RKO (cell line): ENCODE measurements at regions not wholly inside any gene's neighbourhood (a gene's known extent, or its start where the extent isn't known, plus 50 kb on each side); places are given as distances from the start of the nearest gene placed in this dataset.
A peak's percentile ranks its signal among the peaks of the same experiment; 100 is the strongest.
"Not testable (repeated sequence)": the region's sequence is repeated elsewhere in the genome, so short reads cannot be mapped to it uniquely, and the experiment has no call there.

ENCODE experiments used
- DNase-seq: peaks from one replicate; pipeline ENCODE4 v3.0.0-alpha.2; 2016; ENCODE audit warnings: low spot score

DNA sequence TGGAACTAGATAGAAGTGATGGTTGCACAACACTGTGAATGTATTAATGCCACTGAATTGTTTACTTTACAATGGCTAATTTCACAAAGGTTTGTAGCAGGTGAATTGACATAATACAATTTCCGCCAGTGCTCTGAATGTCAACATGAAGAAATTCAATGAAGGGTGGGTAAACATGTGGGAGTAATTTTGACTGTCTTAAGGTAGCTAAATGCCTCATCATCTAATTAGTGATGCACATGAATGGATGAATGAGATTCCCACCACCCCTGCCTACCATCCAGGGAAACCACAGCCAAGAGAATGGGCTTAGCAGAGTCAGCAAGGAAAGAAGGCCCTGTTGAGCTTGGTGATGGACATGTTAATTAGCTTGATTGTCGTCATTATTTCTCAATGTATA, 275.3 kb downstream of the ALDH8A1 start:
- DNase-seq = no peak

DNA sequence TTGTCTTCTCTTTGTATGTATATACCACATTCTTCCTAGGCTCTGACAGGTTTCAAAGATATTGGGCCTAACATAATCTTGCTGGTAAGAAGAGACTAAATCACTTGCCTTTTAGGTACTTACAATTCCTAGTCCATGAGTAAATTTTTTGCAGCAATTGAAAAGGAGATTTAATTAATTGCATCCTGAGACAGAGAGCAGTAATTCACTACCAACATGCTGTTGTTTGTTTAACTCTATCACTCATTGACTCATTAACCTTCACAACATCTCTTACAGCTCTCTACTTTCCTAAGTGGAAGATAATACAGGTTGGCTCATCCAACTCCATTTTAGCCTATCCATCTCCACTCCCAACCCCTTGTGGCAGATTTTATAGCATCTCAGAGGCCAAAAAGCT, 280.4 kb downstream of the ALDH8A1 start:
- no peak for DNase-seq

GRCh38 chr6:134667111-134667510, 282.8 kb downstream of the ALDH8A1 start:
- no peak for DNase-seq

DNA sequence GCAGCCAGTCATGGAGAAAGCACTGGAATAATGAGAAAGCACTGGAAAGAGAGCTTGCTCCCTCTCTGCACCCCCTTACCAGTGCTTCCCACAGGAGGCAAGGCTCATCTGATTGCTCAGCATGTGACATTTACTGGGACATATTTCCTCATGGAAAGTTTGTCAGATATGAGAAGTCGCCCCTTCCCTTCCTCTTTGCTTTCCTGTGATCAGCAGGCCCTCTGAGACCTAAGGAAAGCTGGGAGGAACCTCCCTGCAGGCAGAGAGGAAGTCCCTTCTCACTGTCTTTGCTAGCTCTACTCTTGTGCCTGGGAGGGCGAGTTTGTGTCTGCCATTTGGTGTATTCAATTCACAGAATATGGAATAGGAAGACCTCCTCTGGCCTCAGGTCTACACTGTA, 283.8 kb downstream of the ALDH8A1 start:
- DNase-seq = no peak

GRCh38 chr6:134665029-134665723, 284.7 kb downstream of the ALDH8A1 start:
- DNase-seq = no peak

DNA sequence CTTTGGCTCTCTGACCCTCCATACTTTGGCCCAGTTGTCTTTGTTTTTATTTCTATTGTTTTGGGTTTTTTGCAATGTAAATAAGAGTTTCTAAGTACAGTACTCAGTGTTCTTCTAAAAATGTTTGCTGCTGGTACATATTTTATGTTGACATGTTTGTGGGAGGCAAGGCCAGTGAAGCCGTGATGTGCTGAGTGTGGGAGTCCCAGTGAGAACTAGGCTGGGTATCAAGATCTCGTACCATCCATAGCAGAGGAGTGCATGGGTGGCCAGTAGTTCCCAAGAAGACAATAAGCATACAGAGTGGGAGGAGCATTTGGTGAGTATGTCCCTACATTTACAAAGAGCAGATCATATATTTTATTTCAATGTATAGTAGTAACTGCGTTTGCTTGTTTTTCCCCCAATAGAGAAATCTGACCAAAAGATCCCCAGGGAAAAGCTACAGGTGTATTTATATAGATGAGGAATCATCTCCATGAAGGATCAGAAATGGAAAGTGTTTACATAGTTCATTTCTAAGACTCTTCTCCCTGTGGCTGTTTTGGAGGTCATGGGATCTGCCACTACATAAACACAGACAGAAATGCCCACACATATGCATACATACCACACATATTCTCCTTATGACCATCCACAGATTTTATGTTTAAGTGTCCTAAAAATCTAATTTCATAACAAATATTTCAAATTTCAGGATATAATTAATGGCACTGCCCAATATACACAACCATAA, 285.9 kb downstream of the ALDH8A1 start:
- no peak for DNase-seq

DNA sequence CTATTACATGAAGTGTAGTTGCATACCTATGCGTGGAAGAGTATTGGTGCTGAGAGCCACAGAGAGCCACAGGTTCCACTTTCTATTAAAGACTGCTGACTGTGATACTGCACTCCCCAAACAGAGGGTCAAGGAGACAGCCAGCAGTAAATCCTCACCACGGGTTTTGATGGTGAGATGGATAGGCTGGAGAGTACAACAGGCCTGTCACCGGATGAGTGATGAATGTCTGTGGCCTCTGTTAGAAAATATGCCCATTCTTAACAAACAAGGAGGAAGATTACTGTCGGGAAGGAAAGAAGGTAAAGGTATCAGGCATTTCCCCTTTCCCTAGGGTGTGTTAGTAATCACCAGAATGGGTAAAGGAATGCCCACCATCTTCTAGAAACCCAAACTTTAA, 286.5 kb downstream of the ALDH8A1 start:
- DNase-seq = no peak

- DNase-seq = no peak
Measured at GRCh38 chr6:134662077-134662700, 287.7 kb downstream of the ALDH8A1 start.

- DNase-seq = not testable (repeated sequence)
Measured at GRCh38 chr6:134659885-134660284, 290.0 kb downstream of the ALDH8A1 start.

DNA sequence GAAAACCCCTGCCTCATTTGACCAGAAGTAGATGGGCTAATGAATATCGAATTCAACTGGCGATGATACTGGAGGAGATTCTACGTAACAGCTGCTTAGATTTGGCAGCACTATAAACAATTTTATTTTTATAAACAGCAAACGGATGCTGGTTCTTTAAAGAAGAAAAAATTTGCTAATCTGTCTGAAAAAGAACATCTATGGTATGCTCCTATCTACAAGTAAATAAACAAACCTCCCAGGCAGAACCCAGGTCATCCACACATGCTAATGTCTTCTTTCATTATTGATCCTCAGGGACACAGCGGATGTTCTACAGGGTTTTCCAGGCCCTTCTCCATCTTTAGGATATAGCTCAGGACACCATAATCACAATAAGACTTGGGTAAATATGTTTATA, 291.3 kb downstream of the ALDH8A1 start:
- DNase-seq = no peak

GRCh38 chr6:134657751-134658527, 292.0 kb downstream of the ALDH8A1 start:
- DNase-seq = no peak

DNA sequence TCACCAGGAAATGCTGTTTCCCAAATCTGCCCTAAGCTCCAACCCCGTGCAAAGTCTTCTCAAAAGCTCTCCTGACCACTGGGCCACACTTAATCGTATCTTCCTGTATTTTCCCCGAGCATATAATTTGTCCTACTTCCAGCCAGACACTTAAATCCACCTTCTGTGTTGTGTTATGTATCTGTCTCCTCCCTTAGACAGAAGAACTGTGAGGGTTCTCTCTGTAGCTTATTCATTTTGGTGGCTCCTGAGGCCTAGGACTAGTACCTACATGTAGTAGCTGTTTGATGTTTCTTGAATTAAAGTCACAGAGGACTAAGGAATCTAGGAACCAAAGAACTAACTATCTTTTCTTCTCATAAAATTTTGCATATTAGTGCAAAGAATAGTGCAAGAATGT, 292.6 kb downstream of the ALDH8A1 start:
- no peak for DNase-seq

GRCh38 chr6:134654751-134655150, 295.1 kb downstream of the ALDH8A1 start:
- DNase-seq = no peak

- DNase-seq = no peak
Measured at GRCh38 chr6:134651519-134651918, 298.4 kb downstream of the ALDH8A1 start.

GRCh38 chr6:134647861-134648260, 302.0 kb downstream of the ALDH8A1 start:
- DNase-seq = no peak

DNA sequence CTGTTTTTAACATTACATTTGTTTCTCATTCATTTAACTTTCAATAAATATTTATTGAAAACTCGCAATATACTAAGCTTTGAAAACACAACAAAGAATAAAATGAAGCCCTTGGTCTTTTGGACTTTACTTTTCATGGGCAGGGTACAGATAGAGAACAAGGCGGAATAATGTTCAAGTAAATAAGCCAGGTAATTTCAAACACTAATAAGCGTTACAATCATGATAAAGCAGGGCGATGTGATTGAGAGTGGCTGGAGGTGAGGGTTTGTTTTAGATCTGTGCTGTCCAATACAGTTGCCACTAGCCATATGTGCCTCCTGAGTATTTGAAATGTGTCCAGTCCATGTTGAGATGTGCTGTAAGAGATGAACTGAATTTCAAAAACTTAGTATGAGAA, 307.1 kb downstream of the ALDH8A1 start:
- no peak for DNase-seq

- DNase-seq = no peak
Measured at GRCh38 chr6:134642279-134642678, 307.6 kb downstream of the ALDH8A1 start.

DNA sequence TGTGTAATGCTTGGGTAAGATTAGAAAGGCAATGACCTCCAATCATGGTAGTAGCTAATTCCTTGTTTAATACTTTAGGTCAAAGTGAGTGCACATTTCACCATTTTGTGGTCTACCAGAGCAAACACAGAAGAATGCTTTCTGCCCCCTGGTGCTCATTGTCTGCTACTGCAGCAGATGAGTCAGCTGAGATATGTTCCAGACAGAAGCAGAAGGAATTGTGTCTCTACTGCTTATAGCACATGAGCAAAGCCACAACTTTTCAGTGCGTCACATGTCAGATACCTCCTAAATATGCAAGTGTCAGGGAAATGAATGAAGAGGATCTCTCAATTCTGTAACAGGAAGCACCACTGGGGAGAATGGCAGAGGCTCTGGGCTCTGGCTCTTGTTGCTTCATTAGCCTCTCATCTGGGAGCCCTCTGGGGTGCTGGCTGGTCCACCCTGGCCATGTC, 308.9 kb downstream of the ALDH8A1 start:
- peak; percentile 79 for DNase-seq

GRCh38 chr6:134640229-134640628, 309.7 kb downstream of the ALDH8A1 start:
- no peak for DNase-seq

DNA sequence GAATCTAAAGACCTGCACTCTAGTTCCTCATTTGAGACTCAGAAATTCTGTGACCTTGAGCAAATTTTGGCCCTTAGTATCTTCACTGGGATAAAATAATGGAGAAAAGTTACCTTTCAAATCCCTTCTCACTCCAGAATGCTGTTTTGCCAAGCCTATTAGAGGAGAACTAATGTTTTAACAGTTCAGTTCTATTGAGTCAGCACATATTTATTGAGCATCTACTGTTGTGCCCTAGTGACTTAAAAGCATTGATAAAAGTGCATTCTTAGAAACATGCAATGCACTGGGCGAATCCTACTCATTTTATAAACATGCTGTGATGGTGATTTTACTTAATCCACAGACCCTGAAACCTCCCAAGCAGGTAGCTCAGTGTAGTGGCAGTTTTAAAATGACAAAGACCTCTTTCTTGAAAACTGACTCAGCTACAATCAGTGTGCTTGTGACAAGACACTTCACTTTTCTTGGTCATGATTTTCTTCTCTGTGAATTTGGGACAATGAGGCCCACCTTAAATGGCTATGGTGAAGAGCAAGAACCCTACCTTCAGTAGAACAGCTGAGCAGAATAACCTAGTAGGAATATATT, 312.0 kb downstream of the ALDH8A1 start:
- no peak for DNase-seq

DNA sequence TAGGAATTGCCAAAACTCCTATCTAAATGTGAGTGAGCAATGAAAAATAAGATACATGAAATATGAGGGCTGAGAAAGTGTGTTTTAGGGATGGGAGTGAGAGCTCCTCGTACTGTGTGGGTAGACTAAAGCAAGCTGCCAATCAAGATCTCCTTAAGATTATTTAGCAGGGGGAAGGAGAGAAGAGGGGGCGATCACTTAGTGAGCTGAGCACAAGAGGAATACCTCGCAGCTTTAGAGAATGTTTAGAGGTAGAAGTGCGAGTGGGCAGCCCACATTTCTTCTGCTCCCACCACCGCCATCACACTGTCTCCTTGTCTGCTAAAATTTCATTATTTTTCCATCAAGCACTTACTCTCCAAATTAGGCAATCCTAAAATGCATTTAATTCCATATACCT, 312.6 kb downstream of the ALDH8A1 start:
- no peak for DNase-seq

DNA sequence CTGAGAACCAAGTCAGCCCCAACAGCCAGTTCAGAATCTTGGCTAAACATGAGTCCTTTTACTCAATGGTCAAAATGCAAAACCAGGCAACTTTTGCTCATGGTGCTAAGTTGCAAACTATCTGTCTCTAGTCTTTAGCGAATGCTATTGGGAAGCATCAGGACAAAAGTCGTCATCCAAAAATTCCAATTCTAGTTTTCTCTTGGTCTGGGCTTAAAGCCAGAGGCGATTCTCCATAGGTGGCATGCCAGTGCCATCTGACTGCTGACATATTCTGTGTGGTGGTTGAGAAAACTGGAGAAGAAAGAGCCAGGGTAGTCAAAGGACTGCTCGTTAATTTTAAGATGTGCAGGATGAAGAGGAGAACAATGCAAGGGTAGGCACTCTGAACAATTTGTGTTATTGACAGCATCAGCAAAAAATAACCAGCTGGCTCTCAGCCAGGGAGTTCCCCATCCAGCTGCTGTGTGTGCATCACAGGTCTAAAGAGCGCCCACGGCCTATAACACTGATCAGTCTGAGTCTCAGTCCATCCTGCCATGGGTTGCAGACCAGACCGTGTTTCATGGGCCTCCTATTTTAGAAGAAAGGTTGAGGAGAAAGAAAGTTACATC, 313.6 kb downstream of the ALDH8A1 start:
- no peak for DNase-seq
